Thyroid gland (tissue), 4 donors: ENCODE measurements at regions not wholly inside any gene's neighbourhood (a gene's known extent, or its start where the extent isn't known, plus 50 kb on each side); places are given as distances from the start of the nearest gene placed in this dataset.

ENCODE experiments used
- DNase-seq, 2 donors: peaks; one replicate each; pipeline ENCODE4 v3.0.0-alpha.2; 2019
- H3K27ac ChIP-seq, 3 donors: fragments of 200-600 bp; sonication (generic); 1 replicate in 2 of 3; 2 replicates in 1 of 3; pipeline ENCODE4 v1.5.1; 2016 to 2019; ENCODE audit warnings: mild to moderate bottlenecking in 1 of 3, moderate library complexity in 1 of 3
- H3K27me3 ChIP-seq: fragments of 200-600 bp; sonication (generic); one replicate; pipeline ENCODE4 v1.5.1; 2019
- H3K36me3 ChIP-seq, 2 donors: fragments of 200-600 bp; sonication (generic); one replicate each; pipeline ENCODE4 v1.5.1; 2016 to 2019
- H3K4me1 ChIP-seq, 2 donors: fragments of 200-600 bp; sonication (generic); one replicate each; pipeline ENCODE4 v1.5.1; 2017 to 2019
- H3K4me3 ChIP-seq, 3 donors: fragments of 200-600 bp; sonication (generic); replicated peaks in 1 of 3; 1 replicate in 2 of 3; 2 replicates in 1 of 3; pipeline ENCODE4 v1.5.1; 2016; ENCODE audit warnings: mild to moderate bottlenecking in 1 of 3
- H3K9me3 ChIP-seq: fragments of 200-600 bp; sonication (generic); one replicate; pipeline ENCODE4 v1.5.1; 2017
- POLR2A ChIP-seq, 2 donors: fragments of 450-650 bp; IDR thresholded peaks; one replicate each; pipeline ENCODE4 v1.6.1; 2017; ENCODE audit warnings: antibody characterized with exemption in 2 of 2, mild to moderate bottlenecking in 2 of 2, moderate library complexity in 1 of 2
- WGBS, 2 donors: methylation state at CpG; one replicate each; pipeline ENCODE4 v1.1.5; 2017; 5-methylcytosine and 5-hydroxymethylcytosine counted together
- intact Hi-C: fragments of 100-400 bp; cut with DNase I; formaldehyde crosslinking; loops from one replicate; pipeline ENCODE4 v1.15.1; 2023
- TF ChIP-seq, protein P1 (sequence below), 6 experiments: fragments of 200-600 bp in 3 of 6; fragments of 450-650 bp in 3 of 6; sonication (generic) in 3 of 6; IDR thresholded peaks; one replicate each; pipeline ENCODE4 v1.5.1; 2016 to 2019; ENCODE audit warnings: antibody characterized with exemption in 6 of 6, mild to moderate bottlenecking in 2 of 6, inconsistent platforms in 1 of 6, moderate library complexity in 1 of 6

DNA sequence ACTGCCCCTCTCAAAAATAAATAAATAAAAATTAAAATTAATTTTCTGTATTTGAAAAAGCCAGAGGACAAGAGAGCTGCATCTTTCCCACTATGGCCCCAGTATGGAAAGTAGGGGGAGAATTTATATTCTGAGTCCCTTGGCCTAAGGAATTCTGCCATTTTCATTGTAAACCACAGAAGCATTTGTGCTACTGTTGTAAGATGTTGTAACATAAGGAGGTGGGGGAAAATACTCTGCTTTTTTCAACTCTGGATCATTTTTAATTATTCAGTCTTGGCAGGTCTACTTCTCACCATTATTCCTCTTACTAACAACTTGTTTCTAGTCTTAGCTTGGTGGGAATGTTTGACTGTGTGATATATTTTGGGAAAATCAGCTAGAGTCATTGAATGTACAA, 52.3 kb upstream of the APC start:
- Histone ChIP-seq H3K9me3 (no peaks in the 10 kb centered on the region), H3K27me3 (no peaks in the 10 kb centered on the region), H3K4me3 (no peak overlapping the region), H3K36me3 (no peaks in the 10 kb centered on the region), H3K4me1 (no peaks in the 10 kb centered on the region), H3K27ac (no peak overlapping the region)
- DNase-seq = no peak
- intact Hi-C loops = no loop called here
- no peak for TF ChIP-seq POLR2A (IDR thresholded peaks at IDR 0.05)
- TF ChIP-seq, protein P1, sequence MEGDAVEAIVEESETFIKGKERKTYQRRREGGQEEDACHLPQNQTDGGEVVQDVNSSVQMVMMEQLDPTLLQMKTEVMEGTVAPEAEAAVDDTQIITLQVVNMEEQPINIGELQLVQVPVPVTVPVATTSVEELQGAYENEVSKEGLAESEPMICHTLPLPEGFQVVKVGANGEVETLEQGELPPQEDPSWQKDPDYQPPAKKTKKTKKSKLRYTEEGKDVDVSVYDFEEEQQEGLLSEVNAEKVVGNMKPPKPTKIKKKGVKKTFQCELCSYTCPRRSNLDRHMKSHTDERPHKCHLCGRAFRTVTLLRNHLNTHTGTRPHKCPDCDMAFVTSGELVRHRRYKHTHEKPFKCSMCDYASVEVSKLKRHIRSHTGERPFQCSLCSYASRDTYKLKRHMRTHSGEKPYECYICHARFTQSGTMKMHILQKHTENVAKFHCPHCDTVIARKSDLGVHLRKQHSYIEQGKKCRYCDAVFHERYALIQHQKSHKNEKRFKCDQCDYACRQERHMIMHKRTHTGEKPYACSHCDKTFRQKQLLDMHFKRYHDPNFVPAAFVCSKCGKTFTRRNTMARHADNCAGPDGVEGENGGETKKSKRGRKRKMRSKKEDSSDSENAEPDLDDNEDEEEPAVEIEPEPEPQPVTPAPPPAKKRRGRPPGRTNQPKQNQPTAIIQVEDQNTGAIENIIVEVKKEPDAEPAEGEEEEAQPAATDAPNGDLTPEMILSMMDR (IDR thresholded peaks at IDR 0.05) = no peak

DNA sequence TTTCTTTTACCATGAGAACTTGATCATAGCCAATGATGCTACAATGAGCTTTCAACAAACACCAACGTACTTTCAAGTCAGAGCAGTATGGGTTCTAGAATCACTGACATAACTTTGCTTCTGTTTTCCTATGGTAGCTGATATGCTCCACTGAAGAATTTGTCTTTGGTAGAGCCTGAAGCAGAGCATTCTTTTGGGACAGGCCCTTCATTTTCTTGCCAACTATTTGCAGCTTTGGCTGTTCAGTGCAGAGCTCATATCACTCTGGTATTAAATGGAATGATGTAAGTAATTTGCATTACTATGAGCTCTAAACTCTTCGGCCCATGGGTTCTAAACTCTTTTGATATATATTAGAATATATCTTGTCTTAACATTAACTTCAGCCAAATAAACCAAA, 51.8 kb upstream of the APC start:
- WGBS, 2 donors = 59 to 64% methylated on average over 2 of the region's 2 CpGs
- no peak for DNase-seq
- intact Hi-C loops = no loop called here
- H3K9me3 ChIP-seq = no peaks in the 10 kb centered on the region
- H3K4me1 ChIP-seq = no peaks in the 10 kb centered on the region
- no peak overlapping the region for H3K27ac ChIP-seq
- no peaks in the 10 kb centered on the region for H3K27me3 ChIP-seq
- H3K4me3 ChIP-seq = no peak overlapping the region
- TF ChIP-seq, protein P1 (IDR thresholded peaks at IDR 0.05) = no peak
- no peak for TF ChIP-seq POLR2A (IDR thresholded peaks at IDR 0.05)
- H3K36me3 ChIP-seq = no peaks in the 10 kb centered on the region

DNA sequence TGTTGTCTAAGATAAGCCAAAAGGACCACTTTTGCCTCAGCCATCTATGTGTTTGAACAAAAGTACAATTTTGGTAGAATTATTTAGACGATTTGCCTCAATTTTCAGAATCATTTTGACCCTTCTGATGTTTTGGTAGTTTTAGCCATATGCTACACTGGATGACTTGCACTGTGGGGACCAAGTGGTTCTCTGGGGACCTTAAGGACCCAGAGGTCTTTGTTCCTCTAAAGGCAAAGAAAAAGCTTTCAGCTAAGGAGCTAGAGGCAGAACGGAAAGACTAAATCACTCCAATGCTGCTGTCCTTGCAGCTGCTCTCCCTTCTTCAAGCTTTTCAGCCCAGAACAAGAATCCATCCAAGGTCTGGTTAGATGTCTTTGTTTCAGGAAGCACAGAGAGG, 51.0 kb upstream of the APC start:
- 95 to 98% methylated on average over 2 of the region's 2 CpGs for WGBS, 2 donors
- Histone ChIP-seq H3K36me3 (no peaks in the 10 kb centered on the region), H3K27me3 (no peaks in the 10 kb centered on the region), H3K4me1 (no peaks in the 10 kb centered on the region), H3K9me3 (no peaks in the 10 kb centered on the region), H3K4me3 (no peak overlapping the region), H3K27ac (no peak overlapping the region)
- TF ChIP-seq, protein P1 (IDR thresholded peaks at IDR 0.05) = no peak
- no peak for TF ChIP-seq POLR2A (IDR thresholded peaks at IDR 0.05)
- intact Hi-C loops = no loop called here
- no peak for DNase-seq

DNA sequence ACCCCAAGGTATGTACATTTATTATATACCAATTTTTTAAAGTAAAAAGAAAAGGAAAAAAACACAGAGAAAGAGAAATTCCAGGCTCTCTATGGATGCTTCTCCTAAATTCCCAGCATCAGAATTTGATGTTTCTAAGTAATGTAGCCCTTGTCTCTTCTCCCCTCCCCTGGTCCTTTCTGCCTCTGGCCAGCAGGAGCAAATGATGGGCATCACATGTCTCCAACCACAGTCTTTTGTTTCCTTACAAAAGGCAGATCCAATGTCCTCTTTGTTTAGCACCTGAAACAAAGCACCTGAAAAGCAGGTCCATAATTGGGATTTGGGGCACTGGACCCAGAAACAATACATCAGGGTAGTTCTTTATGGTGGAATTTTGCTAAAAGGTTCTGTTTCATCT, 50.4 kb upstream of the APC start:
- DNase-seq = no peak
- TF ChIP-seq POLR2A (IDR thresholded peaks at IDR 0.05) = no peak
- TF ChIP-seq, protein P1 (IDR thresholded peaks at IDR 0.05) = no peak
- Histone ChIP-seq H3K4me1 (no peaks in the 10 kb centered on the region), H3K4me3 (no peak overlapping the region), H3K36me3 (no peaks in the 10 kb centered on the region), H3K27ac (no peak overlapping the region), H3K27me3 (no peaks in the 10 kb centered on the region), H3K9me3 (no peaks in the 10 kb centered on the region)
- intact Hi-C loops = no loop called here
